GM21786 (cell line): ENCODE measurements at regions not wholly inside any gene's neighbourhood (a gene's known extent, or its start where the extent isn't known, plus 50 kb on each side); places are given as distances from the start of the nearest gene placed in this dataset.

Source experiments
- ATAC-seq: cut with Tn5 transposase; IDR thresholded peaks from one replicate; pipeline ENCODE4 v1.9.1; 2021; ENCODE audit not compliant: unreplicated experiment

DNA sequence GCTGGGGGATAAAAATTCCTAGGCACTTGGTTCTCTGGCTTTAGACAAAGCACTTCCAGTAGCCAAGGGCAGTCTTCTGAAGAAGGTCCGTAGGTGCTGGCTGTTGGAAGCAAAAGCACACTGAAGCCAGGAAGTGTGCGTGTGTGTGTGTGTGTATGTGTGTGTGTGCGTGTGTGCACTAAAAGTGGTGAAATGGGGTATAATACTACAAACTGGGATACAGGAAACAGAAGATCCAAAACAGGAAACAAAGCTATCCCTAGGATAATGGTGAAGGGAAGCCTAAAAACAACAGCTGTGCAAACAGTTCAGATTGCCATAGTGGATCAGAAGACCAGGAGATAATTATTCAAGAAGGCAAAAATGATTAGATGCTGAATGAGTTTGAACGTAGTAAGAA is 103.4 kb downstream of the IL20RB start:
- no peak for ATAC-seq

DNA sequence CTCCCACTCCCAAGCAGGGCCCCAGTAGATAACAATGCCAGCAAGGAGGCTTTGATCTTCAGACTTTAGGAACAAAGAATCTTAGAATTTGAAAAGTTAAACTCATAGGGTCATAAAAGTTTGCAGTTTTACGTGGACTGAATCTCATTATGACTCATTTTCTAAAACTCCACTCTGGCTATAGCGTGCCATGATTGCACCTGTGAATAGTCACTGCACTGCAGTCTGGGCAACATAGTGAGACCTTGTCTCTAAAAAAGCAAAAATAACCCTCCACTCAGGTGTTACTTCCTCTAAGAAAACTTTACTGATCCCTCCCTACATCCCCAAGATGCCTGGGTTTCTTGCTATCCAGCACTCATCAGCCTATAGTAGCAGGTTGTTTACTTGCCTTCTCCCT is 104.5 kb downstream of the IL20RB start:
- peak; percentile 86 for ATAC-seq

DNA sequence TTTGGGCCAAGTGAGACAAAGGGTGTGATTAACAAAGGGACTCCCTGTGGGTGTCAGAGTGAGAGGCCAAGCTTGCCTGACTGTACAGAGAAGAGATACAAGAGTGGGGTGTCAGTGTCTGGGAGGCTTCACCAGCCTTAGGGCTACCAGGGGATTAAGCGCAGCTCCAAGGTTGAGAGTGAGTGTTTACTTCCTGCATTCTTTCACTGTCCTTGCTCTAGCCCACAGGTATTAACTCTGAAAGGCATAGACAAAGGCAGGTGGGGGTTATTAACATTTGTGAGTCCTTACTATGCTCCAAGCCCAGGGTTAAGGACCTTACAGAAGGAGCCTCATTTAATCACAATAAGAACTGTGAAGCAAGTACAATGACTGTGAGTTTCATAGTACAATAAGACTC is 107.6 kb downstream of the IL20RB start:
- no peak for ATAC-seq

DNA sequence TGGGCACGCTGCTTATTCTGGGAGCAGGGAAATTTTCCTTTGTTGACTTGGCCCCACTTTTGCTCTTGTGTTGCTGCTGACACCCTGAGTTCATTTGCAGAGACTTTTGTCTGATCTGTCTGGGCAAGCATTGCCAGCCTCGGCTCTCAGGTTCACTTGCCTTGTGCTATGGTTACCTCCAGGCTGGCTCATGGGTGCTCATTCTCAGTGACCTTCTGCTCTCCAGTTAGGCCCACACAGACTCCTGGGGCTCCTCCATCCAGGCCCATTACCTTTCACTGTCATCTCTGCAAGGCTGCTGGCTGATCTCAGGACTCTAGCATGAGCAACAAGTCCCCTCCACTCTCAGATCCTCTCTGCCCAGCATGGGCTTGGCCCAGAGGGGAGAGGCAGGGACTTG is 108.3 kb downstream of the IL20RB start:
- ATAC-seq: no peak

DNA sequence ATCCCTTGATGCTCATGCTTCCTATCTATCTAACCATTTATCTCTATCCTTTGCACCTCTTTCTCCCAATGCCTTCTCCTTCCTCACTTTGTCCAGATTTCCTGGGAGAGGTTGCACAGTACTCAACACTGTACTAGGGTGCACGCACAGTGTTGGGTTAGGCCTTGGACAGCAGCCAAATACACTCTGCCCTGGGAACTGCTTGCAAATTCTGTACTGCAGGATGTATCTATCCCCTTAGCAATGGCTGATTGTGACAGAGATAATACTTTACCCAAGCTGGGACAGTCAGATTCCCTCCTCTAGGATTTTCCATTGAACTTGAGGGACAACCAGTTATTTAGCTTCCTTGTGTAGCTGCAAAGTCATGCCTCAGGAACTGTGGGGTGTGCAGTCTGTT is 113.3 kb downstream of the IL20RB start:
- no peak for ATAC-seq

DNA sequence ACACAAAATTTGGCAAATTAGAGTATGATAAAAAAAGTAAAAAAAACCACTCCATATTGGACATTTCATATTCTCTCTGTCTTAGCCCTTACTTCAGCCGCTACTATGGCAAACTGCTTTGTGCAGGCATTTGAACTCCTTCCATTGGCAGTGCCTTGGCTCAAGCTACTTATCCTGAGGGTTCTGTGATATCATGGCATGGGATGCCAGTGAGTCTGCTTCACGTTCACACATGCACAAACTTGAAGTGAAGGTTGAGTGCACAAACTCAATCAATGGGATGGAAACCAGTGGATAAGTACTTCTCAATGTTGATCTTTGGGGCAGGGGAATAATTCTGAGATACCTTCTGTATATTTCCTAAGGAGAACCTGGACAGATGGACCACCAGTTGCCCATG is 117.2 kb downstream of the IL20RB start:
- ATAC-seq: no peak

DNA sequence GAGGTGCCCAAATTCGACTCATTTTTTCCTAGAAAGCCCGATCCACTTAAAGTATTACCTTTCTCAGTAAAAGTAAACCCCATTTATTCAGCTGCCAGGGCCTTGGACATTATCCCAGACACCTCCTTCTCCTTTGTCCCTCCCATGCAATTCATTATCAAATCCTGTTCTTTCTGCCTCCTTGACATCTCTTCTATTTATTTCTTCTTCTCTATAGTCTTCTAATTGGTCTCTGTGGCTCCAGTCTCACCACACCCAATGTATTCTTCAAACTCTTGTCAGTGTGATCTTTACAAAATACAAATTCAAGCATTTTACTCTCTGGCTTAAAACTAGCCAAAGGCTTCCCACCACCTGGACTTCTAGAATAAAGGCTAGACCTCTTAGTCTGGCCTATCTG is 120.3 kb downstream of the IL20RB start:
- ATAC-seq: no peak

DNA sequence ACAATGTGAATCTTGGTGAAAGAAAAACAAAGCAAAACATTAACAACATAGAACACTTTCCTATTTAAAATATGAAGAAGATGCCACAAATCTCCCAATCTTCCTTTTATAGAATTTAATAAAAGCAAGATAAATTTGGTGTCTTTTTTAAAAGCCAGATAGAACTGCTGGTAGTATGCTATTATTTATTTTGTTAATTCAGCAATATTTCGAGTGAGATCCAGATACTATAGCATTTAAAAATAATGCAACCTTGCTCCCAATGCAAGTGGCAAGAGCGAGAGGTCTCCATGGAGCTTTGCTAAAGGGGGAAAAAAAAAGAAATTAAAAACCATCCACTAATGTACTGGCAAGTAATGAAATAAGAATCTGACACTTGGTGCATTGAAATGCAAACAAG is 121.8 kb downstream of the IL20RB start:
- no peak for ATAC-seq

DNA sequence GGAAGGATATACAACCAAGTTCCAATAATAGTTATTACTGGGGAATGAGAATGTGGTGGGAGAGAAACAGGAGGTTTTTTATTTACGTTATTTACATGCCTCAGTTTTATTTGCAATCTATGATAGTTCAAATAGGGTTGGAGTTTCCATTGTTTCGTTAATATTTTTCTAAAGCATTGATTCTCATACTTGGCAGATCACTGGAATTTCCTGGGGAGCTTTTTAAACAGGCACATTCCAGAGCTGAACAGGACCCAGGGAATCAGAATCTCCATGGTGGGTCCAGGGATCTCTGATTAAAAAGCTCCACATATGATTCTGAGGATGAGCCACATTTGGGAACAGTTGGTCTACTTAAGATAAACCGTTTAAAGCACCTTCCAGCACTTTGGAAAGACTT is 123.9 kb downstream of the IL20RB start:
- ATAC-seq: no peak

DNA sequence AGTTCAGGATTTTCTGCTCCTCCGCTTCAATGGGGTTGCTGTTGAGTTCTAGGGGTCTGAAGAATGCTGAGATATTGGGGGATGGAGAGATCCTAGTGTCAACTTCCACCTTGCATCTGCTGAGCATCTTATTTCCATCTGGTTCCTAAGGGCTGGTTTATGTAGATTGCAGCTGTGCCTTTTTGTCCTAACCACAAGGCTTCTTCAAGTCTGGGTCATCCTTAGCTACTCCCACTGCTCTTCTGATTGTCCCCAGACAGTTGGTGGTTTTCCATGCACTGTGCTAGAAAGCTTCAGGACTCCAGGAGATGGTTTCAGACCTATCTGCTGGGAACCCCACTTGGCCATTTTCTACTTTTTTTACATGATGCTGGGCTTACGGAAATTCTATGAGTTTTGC is 125.0 kb downstream of the IL20RB start:
- no peak for ATAC-seq

DNA sequence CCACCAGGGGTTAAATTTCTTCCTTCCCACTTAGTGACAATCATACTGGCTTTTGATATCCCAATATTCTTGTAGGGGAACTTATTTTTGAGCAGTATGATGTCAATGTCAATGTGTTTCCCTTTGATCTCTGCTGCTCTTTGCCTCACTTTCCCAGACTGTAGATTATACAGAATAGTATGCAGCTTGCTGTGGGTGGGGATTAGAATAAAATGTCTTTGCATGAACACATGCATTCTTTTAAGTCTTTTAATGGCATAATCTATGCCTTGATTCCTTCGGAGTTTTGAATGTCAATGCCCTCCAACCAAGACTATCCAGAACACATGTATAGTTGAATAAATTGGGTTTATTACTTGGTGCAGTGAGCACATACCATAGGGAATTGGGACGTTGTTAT is 125.5 kb downstream of the IL20RB start:
- no peak for ATAC-seq

DNA sequence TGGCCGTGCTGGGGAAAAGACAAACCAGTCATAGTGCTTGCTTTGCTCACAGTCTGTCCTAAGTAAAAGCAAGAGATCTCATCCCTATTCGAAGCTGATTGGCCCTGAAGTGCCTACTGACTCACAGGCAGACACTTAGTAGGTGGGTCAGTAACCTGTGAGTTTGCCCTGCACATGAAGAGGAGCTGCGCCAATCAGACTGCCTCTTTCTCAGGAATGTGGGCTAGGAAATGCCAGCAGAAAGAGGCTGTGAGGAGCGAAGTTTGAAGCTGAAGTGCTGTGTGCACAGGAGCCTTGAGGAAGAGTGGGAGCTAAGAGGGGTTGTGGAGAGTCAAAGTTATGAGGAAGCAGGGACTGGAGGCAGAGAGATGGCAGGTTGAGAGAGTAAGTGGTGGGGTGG is 126.8 kb downstream of the IL20RB start:
- no peak for ATAC-seq

DNA sequence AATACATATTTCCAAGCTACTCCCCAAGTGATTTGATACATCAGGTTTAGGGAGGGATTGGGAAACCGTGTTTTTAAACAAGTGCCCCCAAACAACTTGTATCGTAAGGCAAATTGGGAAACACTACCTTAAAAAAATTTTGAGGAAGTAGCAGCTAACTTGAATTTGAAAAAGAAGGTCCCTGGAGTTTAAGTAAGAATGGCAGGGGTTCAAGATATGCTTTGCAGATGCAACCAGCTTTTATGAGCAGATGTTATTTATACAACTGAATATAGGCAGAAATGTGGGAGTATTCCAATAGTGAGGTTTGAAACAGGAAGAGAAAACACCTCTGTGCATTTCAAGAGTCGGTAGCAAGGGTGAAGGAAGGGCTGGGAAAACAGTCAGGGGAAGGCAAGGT is 139.6 kb downstream of the IL20RB start:
- ATAC-seq: no peak

DNA sequence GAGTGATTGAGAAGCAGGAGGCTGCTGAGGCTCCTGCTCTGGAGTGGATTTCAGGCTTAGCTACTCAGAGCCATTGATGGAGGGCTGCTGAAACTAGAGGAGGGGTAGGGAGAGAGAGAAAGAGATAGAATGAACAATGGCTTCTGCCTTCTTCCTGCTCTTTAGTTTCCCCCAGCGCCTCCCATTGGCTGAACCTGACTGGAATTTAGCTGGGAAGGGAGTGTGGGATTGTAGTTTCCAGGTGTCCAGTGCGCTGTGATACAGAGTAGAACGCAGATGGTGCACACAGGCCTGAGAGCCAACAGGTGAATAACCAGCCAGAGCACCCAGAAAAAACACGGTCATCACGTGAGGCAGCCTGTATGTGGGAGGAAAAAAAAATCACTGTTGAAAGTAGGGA is 140.1 kb downstream of the IL20RB start:
- ATAC-seq: no peak

DNA sequence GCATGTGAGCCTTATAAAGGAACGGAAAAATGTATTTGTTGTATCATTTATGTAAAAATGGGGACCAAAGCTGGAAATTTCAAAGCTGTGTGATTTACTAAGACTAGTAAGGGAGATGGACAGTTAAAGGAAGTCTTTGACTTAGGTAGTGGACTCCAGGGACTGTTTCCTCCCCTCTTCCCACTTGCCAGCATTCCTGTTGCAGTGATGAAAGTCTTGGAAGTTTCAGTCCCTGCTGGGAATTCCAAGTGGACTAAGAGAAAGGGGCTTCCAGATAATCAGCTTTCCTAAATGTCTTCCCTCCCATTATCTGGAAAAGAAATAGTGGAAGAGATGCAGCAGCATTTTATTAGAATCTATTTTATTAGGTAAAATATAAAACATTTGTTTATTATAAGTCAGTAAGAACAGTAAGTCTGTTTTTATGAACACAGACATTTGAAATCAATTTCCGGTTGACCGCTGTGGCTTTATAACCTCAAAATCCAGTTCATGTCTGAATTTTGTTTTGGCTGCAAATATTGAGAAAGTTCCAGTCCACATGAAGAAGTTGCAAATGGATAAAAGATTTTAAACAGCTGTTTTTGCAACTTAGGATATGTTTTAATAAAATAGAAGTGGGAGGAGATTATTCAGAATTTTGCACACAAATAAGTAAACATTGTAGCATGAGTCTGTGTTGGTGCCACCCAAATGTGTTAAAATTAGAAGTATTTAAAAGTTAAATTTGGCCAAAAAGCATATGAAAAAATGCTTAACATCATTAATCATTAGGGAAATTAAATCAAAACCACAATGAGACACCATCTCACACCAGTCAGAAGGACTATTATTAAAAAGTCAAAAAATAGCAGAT is 141.8 kb downstream of the IL20RB start:
- ATAC-seq: no peak

DNA sequence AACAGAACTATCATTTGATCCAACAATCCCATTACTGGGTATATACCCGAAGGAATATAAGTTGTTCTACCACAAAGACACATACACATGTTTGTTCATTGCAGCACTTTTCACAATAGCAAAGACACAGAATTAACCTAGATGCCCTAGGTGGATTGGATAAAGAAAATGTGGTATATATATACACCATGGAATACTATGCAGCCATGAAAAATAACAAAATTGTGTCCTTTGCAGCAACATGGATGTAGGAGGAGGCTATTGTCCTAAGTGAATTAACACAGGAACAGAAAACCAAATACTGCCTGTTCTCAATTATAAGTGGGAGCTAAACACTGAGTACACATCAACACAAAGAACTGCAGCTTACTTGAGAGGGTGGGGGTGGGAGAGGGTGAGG is 142.5 kb downstream of the IL20RB start:
- no peak for ATAC-seq

DNA sequence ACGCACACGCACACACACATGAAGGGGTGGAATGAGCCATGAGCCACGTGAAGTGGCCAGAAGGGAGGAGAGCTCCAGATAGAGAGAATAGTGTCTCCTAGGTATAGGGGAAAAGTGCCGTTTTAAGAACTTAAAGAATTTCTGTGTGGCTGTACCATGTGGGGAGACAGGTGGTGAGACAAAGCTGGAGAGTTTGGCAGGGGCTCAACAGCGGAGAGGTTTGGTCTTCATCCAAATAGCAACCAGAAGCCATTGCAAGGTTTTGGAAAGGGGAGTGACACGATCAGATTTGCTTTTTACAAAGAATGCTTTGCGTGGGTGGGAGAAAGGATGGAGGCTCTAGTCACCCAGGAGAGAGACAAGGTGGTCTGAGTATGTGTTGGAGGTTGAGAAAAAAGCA is 146.0 kb downstream of the IL20RB start:
- ATAC-seq: no peak

DNA sequence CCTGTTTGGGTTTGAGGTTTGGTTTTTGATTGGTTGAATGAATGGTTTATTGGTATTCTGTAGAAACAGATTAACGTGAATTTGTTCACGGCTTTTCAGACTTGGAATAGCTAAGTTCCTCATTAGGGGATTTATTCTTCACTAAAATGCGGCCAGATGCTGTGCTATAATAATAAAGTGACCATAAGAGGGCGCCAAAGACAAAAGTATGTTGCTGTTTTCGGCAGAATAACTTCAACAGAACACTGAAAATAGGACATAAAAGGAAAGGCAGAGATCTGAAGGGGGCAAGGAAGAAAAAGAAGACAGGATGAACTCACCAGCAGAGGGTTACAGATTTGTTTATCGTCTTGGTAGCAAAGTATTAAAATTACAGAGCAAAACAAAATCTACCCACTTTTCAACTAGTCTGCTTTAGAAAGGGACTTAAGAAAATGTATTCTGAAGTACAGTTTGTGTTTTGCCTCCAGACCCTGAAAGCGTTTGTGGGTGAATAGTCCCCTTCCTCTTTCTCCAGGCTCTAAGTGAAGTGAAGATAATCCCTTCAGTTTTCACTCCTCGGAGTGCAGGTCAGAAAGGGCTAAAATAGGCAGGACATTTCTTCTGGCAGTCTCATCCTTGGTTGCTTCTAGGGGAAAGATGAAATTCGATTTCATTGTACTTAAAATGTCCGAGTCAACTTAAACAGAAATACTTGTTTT is 147.6 kb downstream of the IL20RB start:
- peak; percentile 64 for ATAC-seq

DNA sequence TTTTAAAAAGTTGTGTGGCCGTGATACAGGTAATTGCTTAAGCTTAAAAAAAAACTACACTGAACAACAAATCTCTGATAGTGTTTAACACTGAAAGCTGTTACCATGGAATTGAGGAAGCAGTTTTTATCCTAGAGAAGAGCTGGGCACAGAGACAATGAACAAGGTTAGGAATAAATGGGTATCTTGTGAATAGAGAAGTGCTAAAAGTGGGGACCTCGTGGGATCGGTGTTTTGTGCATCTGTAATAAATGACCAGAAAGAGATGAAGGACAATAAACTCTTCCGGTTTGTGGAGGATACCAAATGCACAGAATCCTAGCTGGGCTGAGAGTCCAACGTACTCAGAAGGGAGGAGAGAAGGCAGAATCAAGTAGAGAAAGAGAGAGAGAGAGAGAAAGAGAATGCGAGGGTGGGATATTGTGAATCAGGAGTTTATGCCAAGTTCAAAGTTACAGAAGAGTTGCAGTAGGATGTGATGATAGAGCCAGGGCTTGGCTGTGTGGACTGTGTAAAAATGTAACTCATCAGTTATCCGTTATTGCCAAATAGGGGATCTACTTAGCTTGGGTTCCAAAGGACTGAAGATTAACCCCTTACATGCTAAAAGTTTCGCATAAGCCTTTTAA is 148.9 kb downstream of the IL20RB start:
- no peak for ATAC-seq

DNA sequence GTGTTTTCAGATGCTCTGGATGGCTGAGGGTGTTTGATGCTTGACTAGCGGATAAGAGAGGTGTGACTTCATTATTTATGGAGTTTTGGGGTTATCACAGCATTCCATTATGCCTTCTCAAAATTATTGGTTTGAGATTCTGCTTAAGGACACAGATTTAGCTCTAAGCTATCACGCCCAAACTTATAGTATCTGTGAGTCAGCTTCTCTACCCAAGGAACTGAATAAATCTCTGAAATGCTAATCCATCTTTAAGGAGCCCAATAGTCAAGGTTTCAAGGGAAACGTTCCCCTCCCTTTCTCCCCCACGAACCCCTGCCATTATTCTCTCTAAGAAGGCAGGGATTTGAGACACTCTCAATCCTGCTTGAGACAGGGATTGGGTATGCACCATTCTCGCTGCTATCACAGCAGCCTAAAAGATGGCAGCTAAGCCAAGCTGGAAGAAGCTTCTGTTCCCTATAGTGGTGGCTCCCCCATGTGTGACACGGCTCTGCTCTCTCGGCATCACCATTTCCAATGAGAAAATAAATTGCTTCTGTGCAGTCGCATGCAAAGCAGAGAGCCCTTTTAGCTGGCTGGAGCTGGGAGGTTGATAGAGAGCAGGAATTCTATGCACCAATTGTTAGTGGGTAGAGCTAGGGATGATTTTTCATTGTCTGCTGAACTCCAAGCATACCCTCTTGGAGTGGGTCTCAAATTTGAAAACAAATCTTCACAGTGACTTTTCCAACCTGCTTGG is 151.1 kb downstream of the IL20RB start:
- ATAC-seq: no peak

DNA sequence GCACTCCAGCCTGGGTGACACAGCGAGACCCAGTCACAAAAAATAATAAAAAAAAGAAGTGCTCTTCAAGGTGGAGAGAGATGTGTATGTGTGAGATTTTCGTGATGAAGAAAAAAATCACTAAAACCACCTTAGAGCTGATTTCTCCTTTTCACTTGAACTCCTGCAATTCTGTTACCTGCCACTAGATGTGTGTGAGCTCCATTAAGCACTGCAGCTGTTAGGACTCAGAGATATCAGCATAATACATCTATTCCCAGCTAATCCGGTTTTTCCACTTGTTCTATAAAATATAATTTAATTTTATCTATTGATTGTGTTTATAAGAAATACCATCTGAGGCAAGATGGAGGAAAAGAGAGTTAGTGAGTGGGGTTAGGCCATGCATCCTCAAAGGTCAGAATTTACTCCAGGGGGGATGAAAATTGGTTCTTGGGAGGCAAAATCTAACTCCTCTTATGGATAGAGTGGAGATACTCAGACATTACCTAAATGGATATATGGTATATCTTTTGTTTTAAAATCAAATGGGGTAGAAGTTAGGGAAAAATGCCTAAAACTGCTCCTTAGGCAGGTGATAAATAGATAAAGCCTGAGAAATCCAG is 152.7 kb downstream of the IL20RB start:
- ATAC-seq: peak; percentile 65
